NOMO-1 (cell line): ENCODE measurements at regions not wholly inside any gene's neighbourhood (a gene's known extent, or its start where the extent isn't known, plus 50 kb on each side); places are given as distances from the start of the nearest gene placed in this dataset.

ENCODE experiments used
- DNase-seq, 2 experiments: peaks; one replicate each; lab custom pipeline; 2025; ENCODE audit not compliant: unreplicated experiment in 2 of 2; lab: John Stamatoyannopoulos, UW

GRCh38 chr11:69985641-69986439 is 92.3 kb upstream of the ANO1 start:
- DNase-seq: no peak

GRCh38 chr11:69986440-69986787 is 91.7 kb upstream of the ANO1 start:
- DNase-seq: no peak

- DNase-seq: no peak
Measured at GRCh38 chr11:69986830-69987229, 91.3 kb upstream of the ANO1 start.

GRCh38 chr11:69992026-69992425 is 86.1 kb upstream of the ANO1 start:
- DNase-seq: no peak

GRCh38 chr11:69992943-69993694 is 85.0 kb upstream of the ANO1 start:
- no peak for DNase-seq

- DNase-seq: no peak
Measured at GRCh38 chr11:69994810-69995209, 83.3 kb upstream of the ANO1 start.

GRCh38 chr11:69995697-69996096 is 82.4 kb upstream of the ANO1 start:
- no peak for DNase-seq

GRCh38 chr11:69996451-69996850 is 81.7 kb upstream of the ANO1 start:
- DNase-seq: no peak

GRCh38 chr11:69997352-69997751 is 80.8 kb upstream of the ANO1 start:
- DNase-seq: no peak

- no peak for DNase-seq
Measured at GRCh38 chr11:69999721-70000120, 78.4 kb upstream of the ANO1 start.

GRCh38 chr11:70000228-70000627 is 77.9 kb upstream of the ANO1 start:
- DNase-seq: no peak

GRCh38 chr11:70001246-70001645 is 76.9 kb upstream of the ANO1 start:
- no peak for DNase-seq

- peak in 1 of 2 experiments; percentile 58 for DNase-seq
Measured at GRCh38 chr11:70002433-70002832, 75.7 kb upstream of the ANO1 start.

- no peak for DNase-seq
Measured at GRCh38 chr11:70005107-70005818, 72.9 kb upstream of the ANO1 start.

GRCh38 chr11:70007796-70008195 is 70.3 kb upstream of the ANO1 start:
- no peak for DNase-seq

- no peak for DNase-seq
Measured at GRCh38 chr11:70010774-70011173, 67.3 kb upstream of the ANO1 start.

GRCh38 chr11:70012134-70012733 is 65.9 kb upstream of the ANO1 start:
- no peak for DNase-seq

- no peak for DNase-seq
Measured at GRCh38 chr11:70014291-70014690, 63.8 kb upstream of the ANO1 start.

- DNase-seq: no peak
Measured at GRCh38 chr11:70016666-70017367, 61.3 kb upstream of the ANO1 start.

GRCh38 chr11:70018816-70019215 is 59.3 kb upstream of the ANO1 start:
- no peak for DNase-seq

- no peak for DNase-seq
Measured at GRCh38 chr11:70019576-70020011, 58.5 kb upstream of the ANO1 start.
